SK-N-SH treated with all-trans-retinoic acid at 6 μM for 48 hours (cell line): ENCODE measurements at regions not wholly inside any gene's neighbourhood (a gene's known extent, or its start where the extent isn't known, plus 50 kb on each side); places are given as distances from the start of the nearest gene placed in this dataset.

Experiments used
- CREB5 ChIP-seq: fragments of 250-450 bp; sonication (Bioruptor Pico); IDR thresholded peaks from 2 replicates; pipeline ENCODE4 v1.5.1; 2020; ENCODE audit warnings: low read depth, mild to moderate bottlenecking, moderate library complexity
- CSDC2 ChIP-seq: fragments of 250-450 bp; sonication (Bioruptor Pico); IDR thresholded peaks from 2 replicates; pipeline ENCODE4 v1.5.0; 2020; ENCODE audit warnings: mild to moderate bottlenecking, moderate library complexity
- ISL1 ChIP-seq: fragments of 250-450 bp; sonication (Bioruptor Pico); IDR thresholded peaks from 2 replicates; pipeline ENCODE4 v2.1.2; 2022; ENCODE audit warnings: mild to moderate bottlenecking, moderate library complexity
- TCF4 ChIP-seq: fragments of 250-450 bp; sonication (Bioruptor Pico); IDR thresholded peaks from 2 replicates; pipeline ENCODE4 v1.8.0; 2021; ENCODE audit warnings: mild to moderate bottlenecking, moderate library complexity, borderline replicate concordance
- TF ChIP-seq, protein P1 (sequence below): fragments of 250-450 bp; sonication (Bioruptor Pico); IDR thresholded peaks from 2 replicates; pipeline ENCODE4 v1.8.0; 2020; ENCODE audit warnings: mild to moderate bottlenecking, moderate library complexity, borderline replicate concordance

DNA sequence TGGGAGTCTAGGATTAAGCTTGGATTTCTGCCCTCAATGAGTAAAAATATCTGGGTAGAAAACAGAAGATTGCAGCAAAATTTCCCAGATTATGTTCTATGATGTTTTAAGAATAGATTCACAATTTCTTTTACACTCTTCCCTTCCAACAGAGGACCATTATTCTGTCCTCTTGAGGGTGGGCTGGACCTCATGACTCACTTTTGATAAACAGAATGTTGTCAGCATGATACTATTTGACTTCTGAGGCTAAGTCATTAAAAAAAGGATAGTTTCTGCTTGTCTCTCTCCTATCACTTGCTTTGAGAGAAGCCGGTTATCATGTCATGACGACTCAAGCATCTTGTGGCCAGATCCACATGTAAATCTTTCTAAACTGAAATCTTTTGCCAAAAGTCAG, 396.2 kb upstream of the CDIN1 start:
- TF ChIP-seq, protein P1, sequence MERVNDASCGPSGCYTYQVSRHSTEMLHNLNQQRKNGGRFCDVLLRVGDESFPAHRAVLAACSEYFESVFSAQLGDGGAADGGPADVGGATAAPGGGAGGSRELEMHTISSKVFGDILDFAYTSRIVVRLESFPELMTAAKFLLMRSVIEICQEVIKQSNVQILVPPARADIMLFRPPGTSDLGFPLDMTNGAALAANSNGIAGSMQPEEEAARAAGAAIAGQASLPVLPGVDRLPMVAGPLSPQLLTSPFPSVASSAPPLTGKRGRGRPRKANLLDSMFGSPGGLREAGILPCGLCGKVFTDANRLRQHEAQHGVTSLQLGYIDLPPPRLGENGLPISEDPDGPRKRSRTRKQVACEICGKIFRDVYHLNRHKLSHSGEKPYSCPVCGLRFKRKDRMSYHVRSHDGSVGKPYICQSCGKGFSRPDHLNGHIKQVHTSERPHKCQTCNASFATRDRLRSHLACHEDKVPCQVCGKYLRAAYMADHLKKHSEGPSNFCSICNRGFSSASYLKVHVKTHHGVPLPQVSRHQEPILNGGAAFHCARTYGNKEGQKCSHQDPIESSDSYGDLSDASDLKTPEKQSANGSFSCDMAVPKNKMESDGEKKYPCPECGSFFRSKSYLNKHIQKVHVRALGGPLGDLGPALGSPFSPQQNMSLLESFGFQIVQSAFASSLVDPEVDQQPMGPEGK (CRISPR knock-in tag): no peak
- TF ChIP-seq CREB5 (CRISPR knock-in tag) (no peak), CSDC2 (no peak), ISL1 (CRISPR knock-in tag) (no peak), TCF4 (CRISPR knock-in tag) (no peak)
